ENCODE measurements at regions not wholly inside any gene's neighbourhood (a gene's known extent, or its start where the extent isn't known, plus 50 kb on each side); places are given as distances from the start of the nearest gene placed in this dataset.
"Not testable (repeated sequence)": the region's sequence is repeated elsewhere in the genome, so short reads cannot be mapped to it uniquely, and the experiment has no call there.

GRCh38 chr7:114806590-114807162 is 115.2 kb upstream of the MDFIC start:
- no peak for DNase-seq

DNA sequence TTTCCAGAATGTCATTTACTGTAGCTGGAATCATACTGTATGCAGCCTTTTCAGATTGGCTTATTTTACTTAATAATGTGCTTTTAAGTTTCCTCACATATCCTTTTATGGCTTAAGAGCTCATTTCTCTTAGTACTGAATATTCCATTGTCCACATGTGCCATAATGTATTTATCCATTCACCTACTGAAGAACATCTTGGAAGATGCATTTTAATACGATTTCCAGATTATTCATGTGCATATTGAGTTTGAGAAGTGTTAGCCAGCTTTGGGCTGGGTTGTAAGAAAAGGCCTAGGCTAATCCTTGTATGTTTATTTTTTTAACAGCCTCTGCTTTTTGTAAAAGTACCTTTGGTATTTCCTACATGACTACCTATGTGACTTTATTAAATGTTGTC is 109.3 kb upstream of the MDFIC start:
- no peak for DNase-seq

GRCh38 chr7:114813624-114814023 is 108.3 kb upstream of the MDFIC start:
- no peak for DNase-seq

DNA sequence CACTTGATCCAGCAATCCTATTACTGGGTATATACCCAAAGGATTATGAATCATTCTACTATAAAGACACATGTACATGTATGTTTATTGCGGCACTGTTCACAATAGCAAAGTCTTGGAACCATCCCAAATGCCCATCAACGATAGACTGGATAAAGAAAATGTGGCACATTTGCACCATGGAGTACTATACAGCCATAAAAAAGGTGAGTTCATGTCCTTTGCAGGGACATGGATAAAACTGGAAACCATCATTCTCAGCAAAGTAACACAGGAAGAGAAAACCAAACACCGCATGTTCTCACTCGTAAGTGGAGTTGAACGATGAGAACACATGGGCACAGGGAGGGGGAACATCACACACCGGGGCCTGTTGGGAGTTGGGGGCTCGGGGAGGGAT is 104.9 kb upstream of the MDFIC start:
- DNase-seq: not testable (repeated sequence)

- peak; percentile 1 for DNase-seq
Observed at GRCh38 chr7:114818501-114818900, 103.4 kb upstream of the MDFIC start.

DNA sequence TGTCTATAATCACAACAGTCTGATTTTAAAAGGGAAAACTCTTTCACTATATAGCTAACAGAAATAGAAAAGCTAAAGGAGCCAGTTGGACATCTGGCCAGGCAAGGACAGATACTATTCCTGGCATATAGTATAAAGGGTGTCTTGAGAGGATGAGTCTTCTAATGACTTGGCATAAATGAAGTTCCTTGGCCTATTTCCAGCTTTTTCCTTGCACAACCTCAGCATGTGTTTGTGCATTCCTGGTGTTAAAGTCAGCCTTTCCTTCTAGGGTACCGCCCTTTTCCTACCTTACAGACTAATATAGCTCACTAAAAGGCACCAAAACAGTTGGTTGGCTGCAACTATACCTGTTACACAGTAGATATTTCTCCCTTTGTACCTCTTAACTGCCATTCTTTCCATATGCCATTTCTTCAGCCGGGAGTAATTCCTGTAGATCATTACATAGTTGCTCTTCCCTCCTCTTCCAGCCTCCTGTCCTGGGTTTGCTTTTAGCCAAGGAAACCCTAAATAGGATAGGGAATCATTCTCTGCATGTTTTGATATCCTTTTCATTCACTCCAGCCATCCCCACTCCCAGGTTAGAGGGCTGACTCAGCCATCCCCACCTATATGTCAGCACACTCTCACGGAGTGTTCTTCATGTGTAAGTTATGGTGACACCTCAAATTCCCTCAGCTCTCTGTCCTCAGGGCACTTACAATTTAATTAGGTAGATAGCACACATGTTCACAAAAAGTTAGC is 102.1 kb upstream of the MDFIC start:
- DNase-seq: peak; percentile 2

DNA sequence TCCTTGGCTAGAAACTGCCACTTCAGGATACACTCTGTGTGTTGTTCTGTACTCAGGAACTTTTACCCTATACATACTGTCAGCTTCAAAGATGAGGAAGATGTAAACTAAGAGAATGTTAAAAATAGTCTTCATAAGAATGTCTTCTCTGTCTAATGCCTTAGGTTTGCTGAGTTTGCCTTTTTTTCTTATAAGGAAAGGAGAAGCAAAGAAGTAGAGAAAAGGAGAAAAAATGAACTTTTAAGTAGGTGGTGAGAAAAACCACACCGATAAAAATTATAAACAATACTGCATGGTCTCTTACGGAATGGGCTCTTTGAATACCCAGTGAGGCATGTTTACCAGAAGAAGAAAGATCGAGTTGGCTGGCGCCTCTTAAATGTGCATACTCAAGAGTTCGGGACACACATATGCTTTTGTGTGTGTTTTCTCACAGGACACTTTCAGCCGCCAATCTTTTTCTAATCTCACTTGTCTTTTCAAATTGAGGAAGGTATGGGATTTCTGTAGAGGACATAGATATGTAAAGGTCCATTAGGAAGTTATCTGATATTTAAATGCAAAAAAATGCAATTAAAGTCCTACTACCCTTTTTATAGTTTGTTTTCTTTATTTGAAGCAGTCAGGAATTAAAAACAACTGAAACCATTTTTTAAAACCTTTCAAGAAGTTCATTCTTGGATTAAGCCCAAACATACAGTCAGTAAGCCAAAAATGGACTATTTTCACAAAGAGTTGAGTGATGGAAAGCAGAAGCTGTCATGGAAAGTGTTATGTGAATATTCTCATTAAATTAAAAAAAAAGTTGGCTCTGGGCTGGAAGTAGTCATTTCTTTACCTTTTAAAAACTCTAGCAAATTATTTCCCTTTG is 100.6 kb upstream of the MDFIC start:
- DNase-seq: no peak

DNA sequence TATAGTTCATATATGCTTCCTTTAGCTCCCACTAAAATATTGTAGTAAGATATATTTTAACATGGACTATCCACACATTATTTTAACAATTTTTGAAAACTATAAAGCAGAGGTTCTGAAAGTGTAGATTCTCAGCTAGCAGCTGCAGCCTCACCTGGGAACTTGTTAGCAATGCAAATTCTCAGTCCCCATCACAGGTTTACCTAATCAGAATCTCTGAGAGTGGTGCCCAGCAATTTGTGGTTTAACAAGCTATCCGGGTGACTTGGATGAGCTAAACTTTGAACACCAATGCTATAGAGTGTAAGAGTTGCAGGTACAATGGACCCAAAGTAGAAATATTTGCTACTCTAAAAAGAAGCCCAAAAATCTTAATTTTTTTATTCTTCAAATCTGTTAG is 99.8 kb upstream of the MDFIC start:
- DNase-seq: no peak

DNA sequence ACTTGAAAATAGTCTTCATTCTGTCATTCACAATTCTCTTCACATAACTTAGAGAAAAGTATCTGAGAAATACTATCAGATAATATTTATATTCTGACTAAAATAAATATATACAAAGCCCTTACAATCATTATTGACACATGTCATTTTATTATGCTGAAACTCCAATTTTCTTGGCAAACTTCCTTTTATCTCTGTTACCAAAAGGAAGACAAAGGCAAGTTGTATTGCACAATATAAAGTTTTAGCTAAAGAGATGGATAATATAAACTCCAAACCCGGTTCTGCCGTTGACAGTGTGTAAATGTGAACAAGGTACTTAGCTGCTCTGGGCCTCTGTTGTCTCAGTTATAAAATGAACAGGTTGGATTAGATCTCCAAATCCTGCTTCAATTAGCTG is 99.0 kb upstream of the MDFIC start:
- no peak for DNase-seq

DNA sequence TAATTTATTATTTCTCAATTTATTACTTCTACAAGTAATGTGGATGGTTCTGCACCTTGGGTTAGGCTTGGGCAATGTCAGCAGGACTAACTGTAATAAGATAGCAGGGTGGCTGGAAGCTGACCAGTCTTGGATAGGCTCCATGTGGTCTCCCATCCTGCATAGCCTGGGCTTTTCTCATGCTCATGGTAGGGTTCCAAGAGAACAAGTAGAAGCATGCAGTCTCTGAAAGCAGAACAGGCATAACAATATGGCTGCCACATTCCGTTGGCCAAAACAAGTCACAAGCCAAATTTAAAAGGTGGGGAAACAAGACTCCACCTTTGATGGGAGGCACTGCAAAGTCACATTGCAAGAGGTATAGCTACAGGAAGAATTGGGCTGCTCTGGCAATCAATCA is 98.6 kb upstream of the MDFIC start:
- no peak for DNase-seq

DNA sequence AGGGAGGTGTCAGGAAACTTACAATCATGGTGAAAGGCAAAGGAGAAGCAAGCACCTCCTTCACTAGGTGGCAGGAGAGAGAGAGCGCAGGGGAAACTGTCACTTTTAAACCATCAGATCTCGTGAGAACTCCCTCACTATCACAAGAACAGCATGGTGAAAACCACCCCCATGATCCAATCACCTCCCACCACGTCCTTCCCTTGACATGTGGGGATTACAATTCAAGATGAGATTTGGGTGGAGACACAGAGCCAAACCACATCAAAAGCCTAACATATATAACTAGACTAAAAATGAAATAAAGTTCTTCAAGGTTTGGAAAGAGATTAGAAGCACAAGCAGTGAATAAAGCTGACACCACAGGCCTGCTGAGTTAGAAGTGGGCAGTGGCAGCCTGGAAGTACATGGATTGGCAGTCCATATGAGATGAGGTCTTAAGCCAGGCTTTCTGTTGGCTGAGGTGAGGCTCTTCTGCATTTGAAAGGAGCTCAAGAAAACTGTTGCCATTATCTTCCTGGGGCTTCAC is 96.4 kb upstream of the MDFIC start:
- DNase-seq: no peak

DNA sequence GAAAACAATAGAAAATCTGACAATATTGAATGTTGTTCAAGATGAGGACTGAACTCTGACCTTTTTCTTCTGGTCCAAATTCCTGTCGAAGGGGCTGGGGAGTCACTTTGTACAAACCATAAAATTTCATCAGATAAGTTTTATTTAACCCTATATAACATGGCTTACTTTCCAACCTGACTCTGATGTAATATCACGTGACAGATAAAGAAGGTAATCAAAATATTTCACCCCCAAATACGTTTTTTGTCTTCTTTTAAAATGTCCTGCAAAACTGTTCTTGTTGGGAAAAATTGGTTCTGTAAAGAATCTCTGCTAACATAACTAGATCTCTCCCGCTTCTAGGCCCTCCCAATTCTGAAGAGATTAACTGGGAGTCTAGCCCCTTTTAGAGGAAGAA is 90.9 kb upstream of the MDFIC start:
- no peak for DNase-seq

GRCh38 chr7:114832906-114833595 is 88.8 kb upstream of the MDFIC start:
- DNase-seq: no peak

DNA sequence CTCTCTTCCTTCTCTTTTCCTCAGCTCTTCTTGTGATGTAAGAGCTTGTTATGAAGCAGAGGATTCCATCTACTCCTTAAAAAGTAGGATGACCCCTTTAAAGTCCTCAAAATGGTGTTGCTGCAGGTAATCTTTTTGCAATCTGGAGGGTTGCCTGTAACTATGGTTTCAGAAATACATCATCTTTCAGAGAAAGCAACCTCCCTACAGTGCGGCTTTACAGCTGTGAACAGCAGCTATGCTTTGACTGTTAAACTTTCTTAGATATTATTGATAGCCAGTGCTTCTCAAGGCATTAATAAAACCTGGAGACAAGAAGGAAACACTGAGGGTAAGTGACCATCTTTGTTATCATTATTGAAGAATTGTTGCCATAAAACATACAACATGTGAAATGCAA is 86.6 kb upstream of the MDFIC start:
- no peak for DNase-seq

- DNase-seq: no peak
Observed at GRCh38 chr7:114835861-114836260, 86.0 kb upstream of the MDFIC start.

- no peak for DNase-seq
Observed at GRCh38 chr7:114842551-114843065, 79.3 kb upstream of the MDFIC start.

- DNase-seq: no peak
Observed at GRCh38 chr7:114843102-114843501, 78.8 kb upstream of the MDFIC start.

DNA sequence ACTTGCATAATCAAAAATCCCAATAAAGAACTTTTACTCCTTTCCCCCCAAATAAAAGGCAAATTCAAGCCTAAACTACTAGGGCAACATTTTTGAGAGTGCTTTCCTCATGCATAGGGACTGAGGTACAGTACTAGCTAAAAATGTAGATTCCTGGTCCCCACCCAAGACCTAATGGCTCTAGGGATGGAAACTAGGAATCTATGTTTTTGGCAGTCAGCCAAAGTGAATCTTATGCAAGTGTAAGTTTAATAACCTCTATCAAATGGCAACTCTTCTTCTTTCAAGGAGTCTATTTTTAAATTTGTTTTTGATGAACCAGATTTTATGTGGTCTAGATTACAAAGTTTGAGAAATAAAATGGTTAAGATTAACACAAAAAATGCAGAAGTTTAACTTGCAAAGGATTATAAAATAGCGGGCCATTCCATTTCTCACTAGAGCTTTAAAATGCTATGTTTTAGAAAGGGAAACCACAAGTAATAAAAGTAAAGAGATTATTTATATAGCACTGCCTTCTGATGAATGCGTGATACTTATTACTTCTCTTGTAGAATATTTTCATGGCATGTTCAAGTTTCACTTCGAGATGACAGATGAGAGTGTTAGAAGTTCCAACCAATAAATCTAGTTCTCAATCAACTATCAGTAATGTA is 70.4 kb upstream of the MDFIC start:
- DNase-seq: no peak

GRCh38 chr7:114852293-114852692 is 69.6 kb upstream of the MDFIC start:
- DNase-seq: no peak

- no peak for DNase-seq
Observed at GRCh38 chr7:114853189-114853588, 68.7 kb upstream of the MDFIC start.

GRCh38 chr7:114854369-114854768 is 67.5 kb upstream of the MDFIC start:
- no peak for DNase-seq

- DNase-seq: no peak
Observed at GRCh38 chr7:114856625-114857024, 65.3 kb upstream of the MDFIC start.
